ENCODE measurements at regions not wholly inside any gene's neighbourhood (a gene's known extent, or its start where the extent isn't known, plus 50 kb on each side); places are given as distances from the start of the nearest gene placed in this dataset.

- no peak for DNase-seq
Measured at GRCh38 chr7:84674236-84674913, 479.8 kb upstream of the SEMA3A start.

- DNase-seq = no peak
Measured at GRCh38 chr7:84669177-84669732, 474.7 kb upstream of the SEMA3A start.

DNA sequence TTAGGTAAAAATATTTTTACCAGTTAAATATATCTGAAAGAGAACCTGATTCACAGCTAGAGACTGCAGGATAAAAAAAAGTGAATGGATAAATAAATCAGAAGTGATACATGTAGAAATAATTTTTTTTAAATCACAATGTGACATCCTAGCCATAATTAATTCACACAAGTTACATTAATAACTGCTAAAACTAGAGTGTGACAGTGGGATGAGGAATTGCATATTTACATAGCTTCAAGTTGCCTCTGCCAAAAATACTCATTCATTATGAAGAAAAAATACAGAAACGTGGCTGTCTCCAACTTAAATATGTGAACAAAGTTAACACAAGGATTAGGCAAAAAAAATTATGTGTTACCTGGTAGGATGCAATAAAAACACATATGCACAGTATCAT is 473.5 kb upstream of the SEMA3A start:
- no peak for DNase-seq

- DNase-seq = no peak
Measured at GRCh38 chr7:84666651-84667050, 472.1 kb upstream of the SEMA3A start.

DNA sequence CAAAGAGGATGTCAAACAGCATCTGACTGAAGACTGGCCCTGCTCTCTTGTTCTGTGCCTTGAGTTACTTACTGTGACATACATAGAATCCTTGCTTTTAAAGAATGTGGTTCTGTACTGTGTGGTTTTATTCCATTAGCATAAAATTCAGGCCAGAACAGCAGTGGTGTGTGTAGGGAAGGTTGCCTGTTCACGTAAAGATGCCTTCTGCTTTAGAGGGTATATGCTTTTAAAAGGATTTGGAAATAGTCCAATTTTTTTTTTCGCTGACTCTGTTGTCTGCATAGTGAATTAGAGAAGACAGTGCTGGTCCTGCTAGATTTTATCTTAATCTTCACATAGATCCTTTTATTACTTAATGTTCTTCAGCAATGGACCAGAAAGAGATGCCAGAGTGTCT is 470.8 kb upstream of the SEMA3A start:
- DNase-seq = no peak

- no peak for DNase-seq
Measured at GRCh38 chr7:84664626-84665025, 470.0 kb upstream of the SEMA3A start.

DNA sequence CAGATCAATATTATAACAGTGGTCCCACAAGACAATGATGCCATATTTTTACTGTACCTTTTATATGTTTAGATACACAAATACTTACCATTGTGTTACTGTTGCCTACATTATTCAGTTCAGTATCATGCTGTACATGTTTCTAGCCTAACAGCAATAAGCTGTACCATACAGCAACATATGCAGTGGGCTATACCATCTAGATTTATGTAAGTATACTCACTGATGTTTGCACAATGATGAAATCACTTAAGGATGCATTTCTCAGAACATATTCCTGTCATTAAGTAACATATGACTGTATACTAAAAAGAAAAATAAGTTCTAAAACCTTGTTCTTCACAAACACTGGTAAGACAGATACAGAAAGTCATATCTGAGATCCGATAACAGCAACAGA is 468.6 kb upstream of the SEMA3A start:
- DNase-seq = no peak

GRCh38 chr7:84658286-84658685 is 463.7 kb upstream of the SEMA3A start:
- no peak for DNase-seq

DNA sequence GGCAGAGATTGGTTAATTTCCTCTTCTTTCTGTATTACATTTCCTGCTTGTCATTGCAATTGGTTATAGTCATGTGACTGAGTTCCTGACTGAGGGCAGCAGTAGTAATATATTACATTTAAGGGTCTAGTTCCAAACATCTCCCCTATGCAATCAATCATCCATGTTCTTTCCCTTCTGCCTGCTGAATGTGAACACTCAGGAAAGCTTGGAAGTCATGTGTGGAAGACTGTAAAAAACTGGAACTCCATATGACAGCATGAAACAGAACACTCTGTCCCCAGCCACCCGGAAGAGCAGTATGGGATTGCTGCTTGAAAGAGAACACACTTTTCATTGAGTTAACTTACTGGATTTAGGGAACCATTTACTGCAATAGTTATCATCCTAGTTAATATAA is 459.7 kb upstream of the SEMA3A start:
- DNase-seq = no peak

GRCh38 chr7:84651876-84652275 is 457.3 kb upstream of the SEMA3A start:
- DNase-seq = no peak

- no peak for DNase-seq
Measured at GRCh38 chr7:84647797-84648757, 453.5 kb upstream of the SEMA3A start.

DNA sequence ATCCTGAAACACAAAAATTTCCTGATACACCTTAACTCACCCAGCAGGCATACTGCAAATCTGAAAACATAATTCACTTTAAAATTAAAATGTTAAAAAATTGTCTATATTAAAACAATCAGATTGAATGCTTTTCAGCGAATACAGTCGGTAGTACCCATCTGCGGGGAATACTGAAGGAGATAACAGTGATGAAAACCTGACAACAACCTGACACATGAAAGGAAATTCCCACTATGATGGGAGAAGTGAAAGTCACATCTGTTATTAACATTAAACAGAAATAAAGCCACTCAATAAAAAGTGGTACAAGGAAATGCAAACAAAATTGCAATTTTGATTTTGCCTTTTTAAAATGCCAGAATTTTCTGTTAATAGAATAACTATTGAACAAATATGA is 448.0 kb upstream of the SEMA3A start:
- no peak for DNase-seq

DNA sequence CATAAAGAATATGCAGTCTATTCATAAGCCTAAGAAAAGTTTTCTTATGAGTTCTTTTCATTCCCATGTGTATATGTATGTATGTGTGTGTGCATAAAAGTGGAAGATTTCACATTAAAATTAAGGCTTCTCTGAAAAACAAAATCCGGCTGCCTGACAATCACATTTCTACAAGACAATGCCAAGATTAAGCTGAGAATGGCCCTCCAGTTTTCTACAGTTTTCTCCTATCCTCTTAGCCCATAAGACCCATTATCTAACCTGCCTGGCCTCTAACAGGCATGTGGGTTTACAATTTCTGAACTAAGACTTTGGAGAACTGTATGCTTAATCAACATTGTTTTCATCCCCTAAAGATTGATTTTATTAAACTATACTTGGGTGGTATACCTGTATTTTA is 446.0 kb upstream of the SEMA3A start:
- DNase-seq = no peak

- DNase-seq = no peak
Measured at GRCh38 chr7:84638339-84638697, 443.7 kb upstream of the SEMA3A start.

GRCh38 chr7:84637568-84638338 is 443.2 kb upstream of the SEMA3A start:
- DNase-seq = no peak

- no peak for DNase-seq
Measured at GRCh38 chr7:84631913-84632312, 437.3 kb upstream of the SEMA3A start.

DNA sequence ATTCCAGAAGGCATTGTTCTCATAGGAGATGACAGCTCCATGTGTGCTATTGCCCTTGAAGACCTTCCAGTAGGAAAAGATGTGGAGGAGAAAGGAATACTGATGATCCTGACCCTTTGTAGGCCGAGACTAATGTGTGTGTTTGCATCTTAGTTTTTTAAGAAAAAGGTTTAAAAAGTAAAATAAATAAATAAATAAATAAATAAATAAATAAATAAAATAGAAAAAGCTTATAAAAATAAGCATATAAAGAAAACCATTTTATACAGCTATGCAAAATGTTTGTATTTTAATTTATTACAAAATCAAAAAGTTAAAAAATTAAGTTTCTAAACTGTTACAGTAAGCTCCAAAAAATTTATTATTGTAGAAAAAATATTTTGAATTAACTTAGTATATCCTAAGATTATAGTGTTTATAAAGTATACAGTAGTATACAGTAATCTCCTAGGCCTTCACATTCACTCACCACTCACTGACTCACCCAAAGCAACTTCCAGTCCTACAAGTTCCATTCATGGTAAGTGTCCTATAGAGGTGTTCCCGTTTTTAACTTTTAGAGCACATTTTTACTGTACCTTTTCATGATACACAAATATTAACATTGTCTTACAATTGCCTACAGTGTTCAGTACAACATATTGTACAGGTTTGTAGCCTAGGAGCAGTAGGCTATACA is 435.2 kb upstream of the SEMA3A start:
- no peak for DNase-seq

- no peak for DNase-seq
Measured at GRCh38 chr7:84629216-84629615, 434.6 kb upstream of the SEMA3A start.

- no peak for DNase-seq
Measured at GRCh38 chr7:84627250-84627649, 432.7 kb upstream of the SEMA3A start.

- DNase-seq = no peak
Measured at GRCh38 chr7:84624927-84625326, 430.3 kb upstream of the SEMA3A start.

DNA sequence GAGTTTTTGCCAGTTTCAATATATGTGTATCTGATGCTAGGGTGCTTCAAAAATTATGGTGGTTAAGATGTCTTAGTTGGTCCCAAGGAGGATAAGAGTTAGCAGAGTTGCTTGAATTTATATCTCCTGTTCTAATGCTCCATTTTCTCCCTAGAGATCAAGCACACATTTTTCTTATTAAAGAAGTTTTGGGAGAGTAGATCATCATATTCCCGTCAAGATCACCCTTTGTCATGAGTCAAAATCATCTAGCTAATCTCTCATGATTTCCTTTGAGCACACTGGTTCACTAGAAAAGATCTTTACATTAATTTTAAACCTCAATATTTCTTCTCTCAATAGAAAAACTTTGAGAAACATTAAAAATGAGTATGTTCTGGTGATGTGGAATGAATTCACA is 429.9 kb upstream of the SEMA3A start:
- no peak for DNase-seq

GRCh38 chr7:84617265-84618030 is 422.9 kb upstream of the SEMA3A start:
- DNase-seq = no peak

All from CD4-positive, alpha-beta T cell treated with Interferon alpha-2 for 1 hour (primary cell).